DND-41 (cell line): ENCODE measurements at regions not wholly inside any gene's neighbourhood (a gene's known extent, or its start where the extent isn't known, plus 50 kb on each side); places are given as distances from the start of the nearest gene placed in this dataset.

Experiments
- ATAC-seq: fragments of 200-7000 bp; cut with Tn5 transposase; 3 replicates; pipeline ENCODE4 v1.9.1; 2021; ENCODE audit warnings: low read depth; ENCODE audit not compliant: insufficient read depth
- DNase-seq: peaks from one replicate; pipeline ENCODE4 v3.0.0-alpha.2; 2020
- H2AFZ ChIP-seq: 2 replicates; pipeline ENCODE4 v1.6.0; 2012; ENCODE audit warnings: low read depth, low read length
- H3K27ac ChIP-seq: 2 replicates; pipeline ENCODE4 v1.5.1; 2012; ENCODE audit warnings: low read length, inconsistent platforms
- H3K27me3 ChIP-seq: fragments of 200-600 bp; sonication (generic); 2 replicates; pipeline ENCODE4 v1.6.0; 2012; ENCODE audit warnings: low read length, mild to moderate bottlenecking, inconsistent platforms; ENCODE audit not compliant: insufficient read depth, poor library complexity
- H3K36me3 ChIP-seq: 2 replicates; pipeline ENCODE4 v1.5.1; 2012; ENCODE audit warnings: low read length, inconsistent platforms; ENCODE audit not compliant: insufficient read depth
- H3K4me1 ChIP-seq: 2 replicates; pipeline ENCODE4 v1.5.1; 2012; ENCODE audit warnings: mild to moderate bottlenecking, low read length; ENCODE audit not compliant: insufficient read depth
- H3K4me2 ChIP-seq: 2 replicates; pipeline ENCODE4 v1.6.0; 2012; ENCODE audit warnings: mild to moderate bottlenecking, moderate library complexity, low read length, inconsistent platforms; ENCODE audit not compliant: insufficient read depth
- H3K4me3 ChIP-seq, 2 experiments: fragments of 200-600 bp in 1 of 2; shearing (Covaris generic) in 1 of 2; 2 replicates each; pipeline ENCODE4 v1.5.1; 2012 to 2016; ENCODE audit warnings: inconsistent platforms in 2 of 2, low read length in 2 of 2, mild to moderate bottlenecking in 2 of 2, low read depth in 1 of 2, moderate library complexity in 1 of 2
- H3K79me2 ChIP-seq: 2 replicates; pipeline ENCODE4 v1.6.0; 2012; ENCODE audit warnings: low read length, inconsistent platforms; ENCODE audit not compliant: insufficient read depth
- H3K9ac ChIP-seq: 2 replicates; pipeline ENCODE4 v1.6.0; 2012; ENCODE audit warnings: low read depth, mild to moderate bottlenecking, inconsistent platforms, low read length, moderate library complexity
- H3K9me3 ChIP-seq: 2 replicates; pipeline ENCODE4 v1.5.1; 2012; ENCODE audit warnings: low read length, moderate library complexity, mild to moderate bottlenecking, inconsistent platforms; ENCODE audit not compliant: insufficient read depth, severe bottlenecking
- H4K20me1 ChIP-seq: 2 replicates; pipeline ENCODE4 v1.6.0; 2012; ENCODE audit warnings: low read length; ENCODE audit not compliant: insufficient read depth
- EZH2 ChIP-seq: IDR thresholded peaks from 3 replicates; pipeline ENCODE4 v1.6.1; 2012; ENCODE audit warnings: borderline replicate concordance, low read depth, mild to moderate bottlenecking, moderate library complexity, low read length, inconsistent platforms; ENCODE audit not compliant: severe bottlenecking
- TF ChIP-seq, protein P1 (sequence below): IDR thresholded peaks from 2 replicates; pipeline ENCODE4 v1.5.1; 2012; ENCODE audit warnings: borderline replicate concordance, low read length, moderate library complexity, mild to moderate bottlenecking; ENCODE audit not compliant: poor library complexity, severe bottlenecking; ENCODE audit errors: extremely low read depth

DNA sequence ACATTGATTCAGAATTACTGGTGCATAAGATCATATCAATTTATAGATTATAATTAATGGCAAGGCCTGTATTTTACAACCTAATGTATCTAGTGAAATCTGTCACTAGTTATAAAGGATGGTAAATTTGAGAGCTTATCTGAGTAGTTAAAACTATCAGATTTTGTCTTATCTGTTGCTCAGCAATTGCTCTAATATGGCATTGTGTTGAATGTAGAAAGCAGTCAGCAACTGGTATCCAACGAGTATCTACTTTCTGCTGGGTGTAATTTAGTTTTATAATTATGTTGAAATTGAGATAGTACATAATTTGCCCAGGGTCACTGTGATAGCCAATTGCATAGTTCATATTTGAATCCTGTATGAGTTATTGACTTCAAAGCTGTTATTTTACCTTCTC lies 1005.7 kb downstream of the CDH11 start:
- TF ChIP-seq, protein P1, sequence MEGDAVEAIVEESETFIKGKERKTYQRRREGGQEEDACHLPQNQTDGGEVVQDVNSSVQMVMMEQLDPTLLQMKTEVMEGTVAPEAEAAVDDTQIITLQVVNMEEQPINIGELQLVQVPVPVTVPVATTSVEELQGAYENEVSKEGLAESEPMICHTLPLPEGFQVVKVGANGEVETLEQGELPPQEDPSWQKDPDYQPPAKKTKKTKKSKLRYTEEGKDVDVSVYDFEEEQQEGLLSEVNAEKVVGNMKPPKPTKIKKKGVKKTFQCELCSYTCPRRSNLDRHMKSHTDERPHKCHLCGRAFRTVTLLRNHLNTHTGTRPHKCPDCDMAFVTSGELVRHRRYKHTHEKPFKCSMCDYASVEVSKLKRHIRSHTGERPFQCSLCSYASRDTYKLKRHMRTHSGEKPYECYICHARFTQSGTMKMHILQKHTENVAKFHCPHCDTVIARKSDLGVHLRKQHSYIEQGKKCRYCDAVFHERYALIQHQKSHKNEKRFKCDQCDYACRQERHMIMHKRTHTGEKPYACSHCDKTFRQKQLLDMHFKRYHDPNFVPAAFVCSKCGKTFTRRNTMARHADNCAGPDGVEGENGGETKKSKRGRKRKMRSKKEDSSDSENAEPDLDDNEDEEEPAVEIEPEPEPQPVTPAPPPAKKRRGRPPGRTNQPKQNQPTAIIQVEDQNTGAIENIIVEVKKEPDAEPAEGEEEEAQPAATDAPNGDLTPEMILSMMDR: no peak
- TF ChIP-seq EZH2: no peak
- Histone ChIP-seq H3K36me3 (no peaks in the 10 kb centered on the region), H3K9me3 (no peaks in the 10 kb centered on the region), H3K4me2 (no peak overlapping the region), H3K27me3 (no peaks in the 10 kb centered on the region), H3K4me3 (no peak overlapping the region), H4K20me1 (no peaks in the 10 kb centered on the region), H3K9ac (no peak overlapping the region), H3K79me2 (no peaks in the 10 kb centered on the region), H3K27ac (no peak overlapping the region), H3K4me1 (no peaks in the 10 kb centered on the region), H2AFZ (no peak overlapping the region)
- ATAC-seq (no peak), DNase-seq (no peak)

DNA sequence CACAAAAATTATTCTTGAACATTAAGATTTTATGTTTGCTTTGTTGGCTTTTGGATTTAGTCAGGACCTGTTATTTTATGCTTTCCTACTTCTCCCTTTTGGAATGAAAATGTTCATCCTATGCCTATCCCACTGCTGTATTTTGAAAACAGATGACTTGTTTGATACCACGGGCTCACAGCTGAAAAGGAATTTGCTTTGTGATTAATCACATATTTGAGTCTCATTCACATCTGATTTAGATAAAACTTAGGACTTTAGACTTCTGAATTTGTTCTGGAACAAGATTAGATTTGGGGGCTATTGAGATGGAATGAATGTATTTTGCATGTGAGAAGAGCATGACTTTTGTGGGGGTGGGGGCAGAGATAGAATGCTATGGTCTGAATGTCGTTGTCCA lies 1012.6 kb downstream of the CDH11 start:
- Histone ChIP-seq H4K20me1 (no peaks in the 10 kb centered on the region), H3K27me3 (no peaks in the 10 kb centered on the region), H3K27ac (no peak overlapping the region), H3K4me1 (no peaks in the 10 kb centered on the region), H3K4me2 (no peak overlapping the region), H3K9me3 (no peaks in the 10 kb centered on the region), H3K9ac (no peak overlapping the region), H3K79me2 (no peaks in the 10 kb centered on the region), H2AFZ (no peak overlapping the region), H3K36me3 (no peaks in the 10 kb centered on the region), H3K4me3 (no peak overlapping the region)
- TF ChIP-seq EZH2: no peak
- TF ChIP-seq, protein P1: no peak
- DNase-seq: no peak
- no peak for ATAC-seq

DNA sequence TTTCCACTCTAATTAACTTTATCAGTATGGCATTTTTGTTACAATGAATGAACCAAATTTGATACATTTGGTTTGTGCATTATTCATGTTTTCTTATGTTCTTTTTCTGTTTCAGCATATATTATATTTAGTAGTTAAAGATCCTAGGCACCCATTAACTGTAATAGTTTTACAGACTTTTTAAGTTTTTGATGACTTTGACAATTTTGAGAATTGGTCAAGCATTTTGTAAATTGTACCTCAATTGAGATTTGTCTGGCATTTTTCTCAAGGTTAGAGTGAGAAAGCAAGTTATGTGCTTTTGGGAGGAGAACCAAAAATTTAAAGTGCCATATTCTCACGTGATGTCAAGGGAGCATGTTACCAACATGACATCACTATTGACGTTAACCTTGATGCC lies 1019.2 kb downstream of the CDH11 start:
- TF ChIP-seq, protein P1: no peak
- TF ChIP-seq EZH2: no peak
- H3K4me1 ChIP-seq: no peaks in the 10 kb centered on the region
- H3K27ac ChIP-seq: no peak overlapping the region
- ATAC-seq (no peak), DNase-seq (no peak)
- H3K9me3 ChIP-seq: no peaks in the 10 kb centered on the region
- H3K9ac ChIP-seq: no peak overlapping the region
- H2AFZ ChIP-seq: no peak overlapping the region
- H3K4me3 ChIP-seq: no peak overlapping the region
- H3K4me2 ChIP-seq: no peak overlapping the region
- H3K27me3 ChIP-seq: no peaks in the 10 kb centered on the region
- no peaks in the 10 kb centered on the region for H3K36me3 ChIP-seq
- H3K79me2 ChIP-seq: no peaks in the 10 kb centered on the region
- H4K20me1 ChIP-seq: no peaks in the 10 kb centered on the region

DNA sequence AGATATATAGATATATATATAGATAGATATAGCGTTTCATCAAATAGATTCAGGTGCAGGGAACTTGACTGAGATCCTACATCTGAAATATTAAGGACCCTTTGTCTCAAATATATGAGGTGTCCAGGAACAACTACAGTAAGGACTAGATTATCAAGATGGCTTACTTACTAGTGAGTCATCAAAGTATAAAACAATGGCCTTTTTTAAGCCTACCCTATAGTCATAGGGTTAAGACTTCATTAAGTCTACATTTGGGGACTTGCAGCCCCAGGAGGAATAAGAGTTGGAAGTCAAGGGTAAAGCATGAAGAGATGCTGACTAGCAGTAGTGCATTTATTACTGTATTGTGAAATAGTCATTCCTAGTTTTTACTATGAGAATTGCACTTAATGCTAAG lies 1023.4 kb downstream of the CDH11 start:
- DNase-seq (no peak), ATAC-seq (no peak)
- TF ChIP-seq EZH2: no peak
- Histone ChIP-seq H3K9ac (no peak overlapping the region), H3K27me3 (no peaks in the 10 kb centered on the region), H3K79me2 (no peaks in the 10 kb centered on the region), H3K4me2 (no peak overlapping the region), H2AFZ (no peak overlapping the region), H3K9me3 (no peaks in the 10 kb centered on the region), H4K20me1 (no peaks in the 10 kb centered on the region), H3K4me3 (no peak overlapping the region), H3K36me3 (no peaks in the 10 kb centered on the region), H3K4me1 (no peaks in the 10 kb centered on the region), H3K27ac (no peak overlapping the region)
